Fibroblast of mammary gland (primary cell): ENCODE measurements at regions not wholly inside any gene's neighbourhood (a gene's known extent, or its start where the extent isn't known, plus 50 kb on each side); places are given as distances from the start of the nearest gene placed in this dataset.

Experiments used
- DNase-seq: peaks from one replicate; pipeline ENCODE4 v3.0.0-alpha.2; 2010; ENCODE audit warnings: low read depth
- H3K4me3 ChIP-seq: 2 replicates; pipeline ENCODE4 v1.5.1; 2011; ENCODE audit warnings: low read depth, mild to moderate bottlenecking, low read length, moderate library complexity; ENCODE audit not compliant: control insufficient read depth
- CTCF ChIP-seq: conservative IDR thresholded peaks from 2 replicates; pipeline ENCODE4 v1.5.1; 2011; ENCODE audit warnings: low read depth, low read length, inconsistent platforms; ENCODE audit not compliant: control insufficient read depth, insufficient read depth

GRCh38 chr13:30551189-30551588, 66.5 kb upstream of the USPL1 start:
- TF ChIP-seq CTCF = peak; percentile 30
- DNase-seq = peak; percentile 56
- no peak overlapping the region for H3K4me3 ChIP-seq

- TF ChIP-seq CTCF = no peak
- no peak for DNase-seq
- H3K4me3 ChIP-seq = no peak overlapping the region
Observed at GRCh38 chr13:30552567-30552966, 65.2 kb upstream of the USPL1 start.

- TF ChIP-seq CTCF = no peak
- H3K4me3 ChIP-seq = no peak overlapping the region
- no peak for DNase-seq
Observed at GRCh38 chr13:30559274-30559673, 58.4 kb upstream of the USPL1 start.

GRCh38 chr13:30560212-30560611, 57.5 kb upstream of the USPL1 start:
- no peak for TF ChIP-seq CTCF
- DNase-seq = no peak
- no peak overlapping the region for H3K4me3 ChIP-seq

GRCh38 chr13:30561511-30561910, 56.2 kb upstream of the USPL1 start:
- H3K4me3 ChIP-seq = no peak overlapping the region
- TF ChIP-seq CTCF = no peak
- peak; percentile 25 for DNase-seq

- TF ChIP-seq CTCF = no peak
- H3K4me3 ChIP-seq = no peak overlapping the region
- DNase-seq = no peak
Observed at GRCh38 chr13:30564489-30564888, 53.2 kb upstream of the USPL1 start.

- TF ChIP-seq CTCF = no peak
- H3K4me3 ChIP-seq = no peak overlapping the region
- no peak for DNase-seq
Observed at GRCh38 chr13:30565658-30566057, 52.1 kb upstream of the USPL1 start.
